H9 (cell line): ENCODE measurements at regions not wholly inside any gene's neighbourhood (a gene's known extent, or its start where the extent isn't known, plus 50 kb on each side); places are given as distances from the start of the nearest gene placed in this dataset.

Source experiments
- DNase-seq: peaks from one replicate; pipeline ENCODE4 v3.0.0-alpha.2; 2017
- H2AFZ ChIP-seq: one replicate; pipeline ENCODE4 v1.6.1; 2013; ENCODE audit warnings: mild to moderate bottlenecking, low read length, control low read depth, moderate library complexity
- H2AK5ac ChIP-seq: 2 replicates; pipeline ENCODE4 v1.6.1; 2013; ENCODE audit warnings: low read length, control low read depth, mixed read lengths; ENCODE audit not compliant: insufficient read length
- H2BK120ac ChIP-seq: one replicate; pipeline ENCODE4 v1.6.1; 2013; ENCODE audit warnings: low read depth, mild to moderate bottlenecking, low read length, control low read depth, inconsistent platforms; ENCODE audit not compliant: poor library complexity, severe bottlenecking
- H2BK12ac ChIP-seq: 2 replicates; pipeline ENCODE4 v1.6.1; 2013; ENCODE audit warnings: low read length, control low read depth, mixed read lengths, low read depth; ENCODE audit not compliant: insufficient read length
- H2BK15ac ChIP-seq: 2 replicates; pipeline ENCODE4 v1.6.1; 2013; ENCODE audit warnings: low read depth, low read length, control low read depth
- H2BK20ac ChIP-seq: one replicate; pipeline ENCODE4 v1.6.1; 2013; ENCODE audit warnings: low read depth, mild to moderate bottlenecking, low read length, control low read depth, inconsistent platforms; ENCODE audit not compliant: poor library complexity, severe bottlenecking
- H2BK5ac ChIP-seq: 2 replicates; pipeline ENCODE4 v1.6.1; 2013; ENCODE audit warnings: low read length, control low read depth, mixed read lengths; ENCODE audit not compliant: insufficient read length
- H3K14ac ChIP-seq: 2 replicates; pipeline ENCODE4 v1.6.1; 2013; ENCODE audit warnings: low read length, control low read depth; ENCODE audit not compliant: insufficient read depth
- H3K18ac ChIP-seq: 2 replicates; pipeline ENCODE4 v1.6.1; 2013; ENCODE audit warnings: low read depth, mild to moderate bottlenecking, mixed read lengths, low read length, control low read depth; ENCODE audit not compliant: insufficient read length
- H3K23ac ChIP-seq: 2 replicates; pipeline ENCODE4 v1.6.1; 2013; ENCODE audit warnings: low read length, control low read depth, mixed read lengths, low read depth; ENCODE audit not compliant: insufficient read length
- H3K23me2 ChIP-seq: 2 replicates; pipeline ENCODE4 v1.6.1; 2013; ENCODE audit warnings: low read depth, mild to moderate bottlenecking, mixed read lengths, low read length, control low read depth; ENCODE audit not compliant: insufficient read length, poor library complexity, severe bottlenecking
- H3K27ac ChIP-seq: 2 replicates; pipeline ENCODE4 v1.5.1; 2013; ENCODE audit warnings: low read length, control low read depth, mixed read lengths, low read depth; ENCODE audit not compliant: insufficient read length
- H3K27me3 ChIP-seq: 2 replicates; pipeline ENCODE4 v1.6.1; 2013; ENCODE audit warnings: low read length, control low read depth, inconsistent platforms; ENCODE audit not compliant: insufficient read depth
- H3K4ac ChIP-seq: 2 replicates; pipeline ENCODE4 v1.6.1; 2013; ENCODE audit warnings: low read depth, mild to moderate bottlenecking, control low read depth, inconsistent platforms, low read length, moderate library complexity
- H3K4me1 ChIP-seq: 2 replicates; pipeline ENCODE4 v1.6.1; 2013; ENCODE audit warnings: low read length, control low read depth, inconsistent platforms; ENCODE audit not compliant: insufficient read depth
- H3K4me2 ChIP-seq: 2 replicates; pipeline ENCODE4 v1.6.1; 2013; ENCODE audit warnings: low read length, control low read depth, mixed read lengths; ENCODE audit not compliant: insufficient read length, insufficient read depth
- H3K56ac ChIP-seq: 2 replicates; pipeline ENCODE4 v1.6.1; 2013; ENCODE audit warnings: low read depth, mild to moderate bottlenecking, mixed read lengths, low read length, control low read depth; ENCODE audit not compliant: insufficient read length
- H3K79me1 ChIP-seq: 2 replicates; pipeline ENCODE4 v1.6.1; 2013; ENCODE audit warnings: low read depth, mild to moderate bottlenecking, moderate library complexity, low read length, control low read depth, inconsistent platforms; ENCODE audit not compliant: insufficient read depth, poor library complexity, severe bottlenecking
- H3K79me2 ChIP-seq: 2 replicates; pipeline ENCODE4 v1.6.1; 2013; ENCODE audit warnings: low read length, control low read depth, inconsistent platforms; ENCODE audit not compliant: insufficient read depth
- H3K9ac ChIP-seq: 2 replicates; pipeline ENCODE4 v1.6.1; 2013; ENCODE audit warnings: low read length, control low read depth, mixed read lengths; ENCODE audit not compliant: insufficient read length; ENCODE audit errors: extremely low read depth
- H3K9me3 ChIP-seq: one replicate; pipeline ENCODE4 v1.6.1; 2013; ENCODE audit warnings: low read depth, low read length, inconsistent platforms; ENCODE audit not compliant: control insufficient read depth
- H3T11ph ChIP-seq: one replicate; pipeline ENCODE4 v1.6.1; 2013; ENCODE audit warnings: mild to moderate bottlenecking, low read length, control low read depth, inconsistent platforms
- H4K20me1 ChIP-seq: one replicate; pipeline ENCODE4 v1.6.1; 2013; ENCODE audit not compliant: control insufficient read depth, insufficient read length, insufficient read depth
- H4K5ac ChIP-seq: 2 replicates; pipeline ENCODE4 v1.6.1; 2013; ENCODE audit warnings: low read depth, mild to moderate bottlenecking, mixed read lengths, low read length, control low read depth; ENCODE audit not compliant: insufficient read length
- H4K8ac ChIP-seq: replicated peaks from 2 replicates; pipeline ENCODE4 v1.6.1; 2013; ENCODE audit warnings: low read length, control low read depth, mixed read lengths, low read depth; ENCODE audit not compliant: insufficient read length
- H4K91ac ChIP-seq: 2 replicates; pipeline ENCODE4 v1.6.1; 2013; ENCODE audit warnings: low read depth, mild to moderate bottlenecking, moderate library complexity, mixed read lengths, low read length, control low read depth; ENCODE audit not compliant: insufficient read length
- H3K27ac Mint-ChIP-seq, 3 experiments: 2 replicates in 2 of 3; 3 replicates in 1 of 3; pipeline ENCODE4 v1.8.0; 2020 to 2021; ENCODE audit warnings: mixed read lengths in 3 of 3, mild to moderate bottlenecking in 1 of 3, moderate library complexity in 1 of 3
- H3K27me3 Mint-ChIP-seq: 2 replicates; pipeline ENCODE4 v1.8.0; 2021; ENCODE audit warnings: low read depth, mild to moderate bottlenecking, moderate library complexity, mixed read lengths
- H3K36me3 Mint-ChIP-seq, 3 experiments: 2 replicates in 2 of 3; 3 replicates in 1 of 3; pipeline ENCODE4 v1.8.0; 2020 to 2021; ENCODE audit warnings: low read depth in 3 of 3, mixed read lengths in 3 of 3; ENCODE audit not compliant: insufficient read depth in 1 of 3
- H3K4me1 Mint-ChIP-seq, 2 experiments: 2 replicates each; pipeline ENCODE4 v1.8.0; 2020; ENCODE audit warnings: mixed read lengths in 2 of 2
- H3K4me3 Mint-ChIP-seq, 2 experiments: 2 replicates in 1 of 2; 3 replicates in 1 of 2; pipeline ENCODE4 v1.8.0; 2020 to 2021; ENCODE audit warnings: mild to moderate bottlenecking in 2 of 2, mixed read lengths in 2 of 2, moderate library complexity in 1 of 2
- H3K9me3 Mint-ChIP-seq, 2 experiments: 2 replicates in 1 of 2; 3 replicates in 1 of 2; pipeline ENCODE4 v1.8.0; 2020; ENCODE audit warnings: mild to moderate bottlenecking in 2 of 2, mixed read lengths in 2 of 2, moderate library complexity in 1 of 2
- WGBS: extraction: QIAGEN DNeasy Blood & Tissue Kit; methylation state at CpG from one replicate; pipeline ENCODE4 v1.1.7; 2013; ENCODE audit warnings: missing lambda C conversion rate, low lambda C conversion rate, mixed read lengths; ENCODE audit not compliant: insufficient read length; ENCODE audit errors: extremely low coverage; 5-methylcytosine and 5-hydroxymethylcytosine counted together
- TF ChIP-seq, protein P1 (sequence below): fragments of 200-600 bp; sonication (generic); conservative IDR thresholded peaks from 3 replicates; pipeline ENCODE4 v1.8.0; 2021; ENCODE audit warnings: antibody characterized with exemption, mild to moderate bottlenecking

DNA sequence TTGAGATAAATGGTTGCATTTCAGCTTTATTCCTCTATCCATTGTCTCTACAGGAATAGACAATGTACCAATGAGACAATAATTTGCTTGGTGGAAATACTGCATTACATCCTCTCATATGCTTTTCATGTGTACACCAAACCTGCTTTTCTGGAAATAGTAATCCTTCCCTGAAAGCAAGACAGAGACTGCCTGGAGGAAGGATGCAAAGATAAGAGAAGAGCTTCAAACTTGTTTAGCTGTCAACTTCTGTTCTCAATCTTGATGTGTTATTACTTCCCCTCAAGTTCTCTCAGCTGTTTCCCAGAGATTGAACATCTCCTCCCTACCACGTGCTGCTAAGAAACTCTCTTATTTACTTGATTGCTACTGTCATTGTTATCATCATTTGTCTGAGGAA is 1125.4 kb upstream of the TMPRSS15 start:
- Histone ChIP-seq H3K23ac (no peak overlapping the region), H3T11ph (no peak overlapping the region), H2BK5ac (no peak overlapping the region), H2BK20ac (no peak overlapping the region), H3K4me1 (no peaks in the 10 kb centered on the region), H2AFZ (no peak overlapping the region), H4K5ac (no peak overlapping the region), H3K9me3 (no peaks in the 10 kb centered on the region), H3K56ac (no peak overlapping the region), H3K23me2 (no peaks in the 10 kb centered on the region), H4K91ac (no peak overlapping the region), H3K4ac (no peak overlapping the region), H3K79me2 (no peaks in the 10 kb centered on the region), H3K79me1 (no peaks in the 10 kb centered on the region), H2BK12ac (no peak overlapping the region), H4K8ac (no peak overlapping the region), H3K27ac (no peak overlapping the region), H4K20me1 (no peaks in the 10 kb centered on the region), H3K9ac (no peak overlapping the region), H2AK5ac (no peak overlapping the region), H3K18ac (no peak overlapping the region), H2BK15ac (no peak overlapping the region), H3K14ac (no peak overlapping the region), H3K27me3 (no peaks in the 10 kb centered on the region), H3K4me2 (no peak overlapping the region), H2BK120ac (no peak overlapping the region)
- DNase-seq = no peak
- no CpG with 5 or more reads among the region's 1 CpG for WGBS
- TF ChIP-seq, protein P1, sequence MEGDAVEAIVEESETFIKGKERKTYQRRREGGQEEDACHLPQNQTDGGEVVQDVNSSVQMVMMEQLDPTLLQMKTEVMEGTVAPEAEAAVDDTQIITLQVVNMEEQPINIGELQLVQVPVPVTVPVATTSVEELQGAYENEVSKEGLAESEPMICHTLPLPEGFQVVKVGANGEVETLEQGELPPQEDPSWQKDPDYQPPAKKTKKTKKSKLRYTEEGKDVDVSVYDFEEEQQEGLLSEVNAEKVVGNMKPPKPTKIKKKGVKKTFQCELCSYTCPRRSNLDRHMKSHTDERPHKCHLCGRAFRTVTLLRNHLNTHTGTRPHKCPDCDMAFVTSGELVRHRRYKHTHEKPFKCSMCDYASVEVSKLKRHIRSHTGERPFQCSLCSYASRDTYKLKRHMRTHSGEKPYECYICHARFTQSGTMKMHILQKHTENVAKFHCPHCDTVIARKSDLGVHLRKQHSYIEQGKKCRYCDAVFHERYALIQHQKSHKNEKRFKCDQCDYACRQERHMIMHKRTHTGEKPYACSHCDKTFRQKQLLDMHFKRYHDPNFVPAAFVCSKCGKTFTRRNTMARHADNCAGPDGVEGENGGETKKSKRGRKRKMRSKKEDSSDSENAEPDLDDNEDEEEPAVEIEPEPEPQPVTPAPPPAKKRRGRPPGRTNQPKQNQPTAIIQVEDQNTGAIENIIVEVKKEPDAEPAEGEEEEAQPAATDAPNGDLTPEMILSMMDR = no peak
- Mint-ChIP-seq H3K36me3 (no peaks in the 10 kb centered on the region; a peak in 1 of 7 replicates), H3K27ac (no peak overlapping the region), H3K27me3 (no peaks in the 10 kb centered on the region), H3K4me3 (no peak overlapping the region), H3K4me1 (peaks cover 0 to 6% of the 10 kb centered on the region in 2 experiments; a peak in 2 of 4 replicates), H3K9me3 (peaks cover 0 to 3% of the 10 kb centered on the region in 2 experiments; a peak in 1 of 5 replicates)
